Umbilical cord (tissue), 1 donor: ENCODE measurements at regions not wholly inside any gene's neighbourhood (a gene's known extent, or its start where the extent isn't known, plus 50 kb on each side); places are given as distances from the start of the nearest gene placed in this dataset.
"Not testable (repeated sequence)": the region's sequence is repeated elsewhere in the genome, so short reads cannot be mapped to it uniquely, and the experiment has no call there.

Source experiments
- DNase-seq: peaks from one replicate; pipeline ENCODE4 v3.0.0-alpha.2; 2015; ENCODE audit warnings: low spot score

GRCh38 chr1:112818990-112819689 lies 104.0 kb upstream of the PPM1J start:
- peak; percentile 78 for DNase-seq

GRCh38 chr1:112817555-112818373 lies 102.6 kb upstream of the PPM1J start:
- DNase-seq, result no peak

GRCh38 chr1:112815376-112815775 lies 100.2 kb upstream of the PPM1J start:
- no peak for DNase-seq

GRCh38 chr1:112814645-112815044 lies 99.5 kb upstream of the PPM1J start:
- DNase-seq, result not testable (repeated sequence)

GRCh38 chr1:112808861-112809684 lies 93.9 kb upstream of the PPM1J start:
- peak; percentile 69 for DNase-seq

GRCh38 chr1:112807999-112808398 lies 92.9 kb upstream of the PPM1J start:
- DNase-seq, result no peak

- DNase-seq, result peak; percentile 47
These were observed 92.0 kb upstream of the PPM1J start for GRCh38 chr1:112807117-112807516.

- no peak for DNase-seq
These were observed 91.0 kb upstream of the PPM1J start for GRCh38 chr1:112806090-112806642.

GRCh38 chr1:112805155-112805853 lies 90.2 kb upstream of the PPM1J start:
- no peak for DNase-seq

GRCh38 chr1:112803906-112804762 lies 89.0 kb upstream of the PPM1J start:
- DNase-seq, result peak; percentile 69

GRCh38 chr1:112800289-112800688 lies 85.2 kb upstream of the PPM1J start:
- peak; percentile 66 for DNase-seq

- DNase-seq, result no peak
These were observed 83.2 kb upstream of the PPM1J start for GRCh38 chr1:112798292-112798691.

- DNase-seq, result no peak
These were observed 82.1 kb upstream of the PPM1J start for GRCh38 chr1:112797224-112797623.

GRCh38 chr1:112794654-112795239 lies 79.6 kb upstream of the PPM1J start:
- DNase-seq, result no peak

- DNase-seq, result peak; percentile 73
These were observed 78.8 kb upstream of the PPM1J start for GRCh38 chr1:112793631-112794565.

- DNase-seq, result no peak
These were observed 76.6 kb upstream of the PPM1J start for GRCh38 chr1:112791723-112792104.

- peak; percentile 51 for DNase-seq
These were observed 76.0 kb upstream of the PPM1J start for GRCh38 chr1:112790920-112791722.

GRCh38 chr1:112788561-112788960 lies 73.4 kb upstream of the PPM1J start:
- peak; percentile 39 for DNase-seq
